GM18517 (cell line): ENCODE measurements at regions not wholly inside any gene's neighbourhood (a gene's known extent, or its start where the extent isn't known, plus 50 kb on each side); places are given as distances from the start of the nearest gene placed in this dataset.

Experiments
- ATAC-seq: cut with Tn5 transposase; IDR thresholded peaks from one replicate; pipeline ENCODE4 v1.9.1; 2021; ENCODE audit warnings: mild to moderate bottlenecking, moderate library complexity; ENCODE audit not compliant: unreplicated experiment

DNA sequence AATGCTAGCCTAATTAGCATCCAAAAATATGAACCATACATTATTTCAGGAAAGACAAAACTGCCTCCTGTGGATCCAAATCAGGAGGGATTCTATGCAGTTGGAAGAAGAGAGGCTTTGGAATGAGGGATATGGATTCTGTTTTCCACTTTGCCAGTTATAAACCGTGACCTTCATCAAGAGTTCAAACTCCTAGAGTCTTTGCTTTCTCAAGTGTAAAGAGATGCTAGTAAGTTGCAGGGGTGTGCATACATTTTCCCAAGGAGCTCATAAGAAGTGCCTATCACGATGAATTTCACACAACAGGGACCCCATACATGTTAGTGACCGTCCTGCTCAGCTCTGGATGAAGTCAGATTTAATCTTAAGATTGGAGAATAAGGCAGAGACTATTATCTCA lies 542.5 kb downstream of the SOX11 start:
- ATAC-seq, result no peak

DNA sequence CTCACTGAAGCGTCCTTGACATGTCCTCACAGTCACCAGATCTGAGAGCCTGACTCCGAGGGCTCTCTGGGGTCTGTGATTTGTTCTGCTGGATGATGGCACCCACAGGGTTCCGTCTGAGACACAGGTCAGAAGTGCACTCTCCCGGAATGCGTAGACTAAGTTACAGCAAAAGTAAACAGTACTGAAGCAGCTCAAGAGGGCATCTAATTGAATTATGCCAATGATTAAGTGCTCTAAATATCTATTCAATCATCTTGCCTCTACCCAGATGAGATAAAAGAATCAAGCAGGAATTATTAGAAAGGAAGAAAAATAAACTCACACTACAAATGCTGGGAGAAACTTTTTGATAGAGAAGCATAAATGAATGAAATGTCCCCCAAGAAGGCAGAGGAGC lies 544.1 kb downstream of the SOX11 start:
- no peak for ATAC-seq

DNA sequence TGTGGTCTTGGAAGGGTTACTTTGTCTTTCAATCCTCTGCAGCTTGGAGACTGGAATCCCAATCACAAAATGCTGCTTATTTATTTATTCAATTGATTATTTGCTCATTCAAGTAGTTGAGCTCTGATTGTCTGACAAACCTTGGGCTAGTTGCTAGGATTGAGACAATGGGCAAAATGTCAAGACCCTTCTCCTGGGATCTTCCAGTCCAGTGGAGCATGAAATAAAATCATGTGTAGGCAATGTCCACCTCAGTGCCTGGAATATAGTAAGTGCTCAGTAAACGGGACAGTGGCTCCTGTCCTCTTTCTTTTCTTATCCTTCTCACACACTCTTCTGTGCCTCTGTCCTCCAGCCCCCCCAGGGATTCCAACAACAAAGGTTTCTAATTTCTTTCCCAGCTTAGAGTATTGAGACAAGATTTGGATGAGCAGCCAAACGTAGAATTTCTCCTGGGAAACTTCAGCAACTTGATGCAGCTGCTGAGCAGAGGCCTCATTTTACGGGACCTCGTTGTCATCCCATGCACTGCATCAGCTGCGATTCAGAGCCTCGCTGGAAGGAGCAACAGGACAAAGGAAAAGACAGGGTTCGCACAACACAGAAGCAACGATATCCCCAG lies 545.0 kb downstream of the SOX11 start:
- no peak for ATAC-seq

DNA sequence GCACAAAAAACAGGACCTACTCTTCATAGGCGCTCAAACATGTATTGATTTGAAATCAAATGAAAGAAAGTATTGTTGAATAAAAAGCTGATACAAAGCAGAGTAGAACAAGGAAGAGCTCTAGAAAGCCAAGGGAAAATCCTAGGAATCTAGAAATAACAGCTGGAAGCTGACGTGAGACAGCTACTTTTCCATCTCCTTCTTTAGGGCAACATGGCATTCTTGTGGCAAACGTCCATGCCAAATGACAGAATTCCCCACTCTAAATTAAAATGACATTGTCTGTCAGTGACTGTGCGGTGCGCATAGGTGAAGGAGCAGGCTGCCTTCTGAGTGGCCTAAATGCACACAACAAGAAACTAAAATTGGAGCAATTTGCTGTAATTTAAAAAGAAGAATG lies 557.4 kb downstream of the SOX11 start:
- no peak for ATAC-seq

GRCh38 chr2:6254441-6254840 lies 562.3 kb downstream of the SOX11 start:
- no peak for ATAC-seq

DNA sequence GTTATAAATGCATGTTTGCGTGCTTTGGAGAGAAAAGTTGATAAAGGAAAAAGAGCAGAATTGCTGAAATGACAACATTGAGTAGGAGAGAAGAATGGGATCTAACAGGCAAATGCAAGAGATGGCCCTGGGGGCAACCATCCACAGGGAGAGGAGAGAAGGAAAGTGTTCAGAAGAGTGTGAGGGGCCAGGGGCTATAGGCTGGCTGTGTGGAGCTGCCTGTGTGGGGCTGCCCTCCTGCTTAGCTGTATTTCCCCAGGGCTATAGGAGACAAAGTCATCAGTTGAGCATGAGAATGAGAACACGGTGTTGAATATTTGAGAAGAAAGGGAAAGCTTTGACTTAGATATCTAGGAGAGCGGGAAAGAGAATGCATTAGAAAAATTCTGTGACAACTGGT lies 572.0 kb downstream of the SOX11 start:
- ATAC-seq, result no peak

DNA sequence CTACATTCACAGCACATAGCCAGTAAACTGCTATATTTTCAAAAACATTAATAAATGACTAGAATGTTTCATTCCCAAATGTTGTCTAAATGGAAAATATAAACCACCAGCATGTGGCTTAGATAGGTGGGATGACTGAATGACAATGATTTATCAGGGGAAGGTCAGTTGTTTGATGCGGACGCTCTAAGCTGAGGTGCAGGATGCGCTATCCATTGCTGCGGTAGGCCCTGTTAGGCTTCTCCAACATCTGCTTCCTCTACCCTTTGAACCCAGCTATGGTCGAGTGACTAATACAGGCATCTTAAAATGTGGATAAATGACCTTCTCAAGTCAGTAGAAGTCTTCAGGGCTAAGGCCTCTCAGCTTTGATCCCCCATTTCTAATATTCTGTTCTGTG lies 584.2 kb downstream of the CMPK2 start:
- ATAC-seq, result no peak

DNA sequence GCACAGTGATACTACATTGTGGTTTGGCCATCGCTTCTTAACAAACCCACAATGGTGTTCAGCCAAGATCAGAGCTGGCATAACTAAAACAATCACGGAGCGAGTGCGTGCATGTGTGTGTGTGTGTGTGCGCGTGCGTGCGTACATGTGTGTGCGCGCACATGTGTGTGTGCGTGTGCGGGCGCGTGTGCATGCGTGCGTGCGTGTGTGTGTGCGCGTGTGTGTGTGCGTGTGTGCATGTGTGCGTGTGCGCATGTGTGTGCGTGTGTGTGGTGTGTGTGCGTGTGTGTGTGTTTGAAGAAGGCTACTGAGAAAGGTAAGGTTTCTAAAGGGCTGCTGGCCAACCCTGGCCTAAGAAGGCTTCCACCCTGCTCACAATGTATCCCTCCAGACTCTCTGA lies 582.4 kb downstream of the CMPK2 start:
- no peak for ATAC-seq

DNA sequence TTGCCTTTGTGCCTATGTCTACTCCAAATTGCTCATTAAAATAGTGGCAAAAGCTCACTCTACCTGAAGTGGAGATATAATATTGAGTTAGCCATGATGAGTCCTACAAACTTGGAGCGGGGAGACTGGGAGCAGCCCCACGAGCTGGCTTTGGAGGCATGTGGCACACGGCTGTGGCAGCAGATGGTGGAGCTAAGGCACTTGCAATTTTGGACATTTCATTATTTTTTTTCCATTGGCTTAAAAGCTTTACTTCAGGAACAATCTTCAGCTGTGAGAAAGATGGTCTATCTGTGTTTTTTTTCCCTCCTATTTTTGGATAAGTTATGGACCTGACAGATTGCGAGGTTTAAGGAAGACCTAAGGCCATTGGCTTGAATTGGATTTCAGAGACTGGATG lies 578.3 kb downstream of the CMPK2 start:
- ATAC-seq, result no peak

DNA sequence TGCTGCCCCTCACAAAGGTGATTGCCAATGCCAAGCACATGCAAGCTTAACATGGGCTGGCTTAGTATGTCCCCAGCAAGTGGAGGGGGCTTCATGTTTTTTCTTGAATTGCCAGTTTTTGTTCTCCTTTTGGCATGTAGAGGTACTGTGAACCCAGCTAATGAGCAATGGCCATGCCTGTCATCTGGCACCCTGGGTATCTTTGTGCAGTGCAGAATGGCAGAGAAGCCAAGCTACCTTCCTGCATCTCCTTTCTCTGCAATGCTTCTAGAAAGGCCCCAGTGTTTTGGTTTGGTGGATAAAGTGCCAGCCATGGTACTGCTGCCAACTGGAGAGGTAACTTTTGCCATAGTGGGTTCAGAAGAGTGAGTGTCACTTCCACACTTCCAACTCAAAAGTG lies 576.9 kb downstream of the CMPK2 start:
- ATAC-seq, result no peak

- ATAC-seq, result no peak
Measured at GRCh38 chr2:6290217-6291015, 575.3 kb downstream of the CMPK2 start.

DNA sequence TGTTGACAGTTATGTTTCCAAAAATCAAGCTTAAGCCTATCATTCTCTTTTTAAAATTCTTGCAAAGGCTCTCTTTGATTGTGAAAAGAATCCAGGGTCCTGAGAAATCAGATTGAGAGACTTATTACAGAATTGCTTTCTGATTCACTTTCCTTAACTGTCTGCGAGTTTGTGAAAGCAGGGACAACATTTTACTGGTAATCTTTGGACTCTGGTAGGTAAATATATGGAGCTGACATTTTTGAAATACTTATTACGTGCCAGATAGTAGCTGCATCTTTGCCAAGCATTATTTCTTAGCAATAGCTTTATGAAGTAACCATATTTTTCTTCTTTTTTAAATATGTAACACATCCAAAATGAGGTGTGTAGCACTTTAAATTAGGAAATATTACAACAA lies 570.9 kb downstream of the CMPK2 start:
- ATAC-seq, result no peak

GRCh38 chr2:6297238-6297637 lies 568.5 kb downstream of the CMPK2 start:
- ATAC-seq, result no peak

- ATAC-seq, result no peak
Measured at GRCh38 chr2:6301426-6301825, 564.3 kb downstream of the CMPK2 start.

- no peak for ATAC-seq
Measured at GRCh38 chr2:6308986-6309385, 556.7 kb downstream of the CMPK2 start.

DNA sequence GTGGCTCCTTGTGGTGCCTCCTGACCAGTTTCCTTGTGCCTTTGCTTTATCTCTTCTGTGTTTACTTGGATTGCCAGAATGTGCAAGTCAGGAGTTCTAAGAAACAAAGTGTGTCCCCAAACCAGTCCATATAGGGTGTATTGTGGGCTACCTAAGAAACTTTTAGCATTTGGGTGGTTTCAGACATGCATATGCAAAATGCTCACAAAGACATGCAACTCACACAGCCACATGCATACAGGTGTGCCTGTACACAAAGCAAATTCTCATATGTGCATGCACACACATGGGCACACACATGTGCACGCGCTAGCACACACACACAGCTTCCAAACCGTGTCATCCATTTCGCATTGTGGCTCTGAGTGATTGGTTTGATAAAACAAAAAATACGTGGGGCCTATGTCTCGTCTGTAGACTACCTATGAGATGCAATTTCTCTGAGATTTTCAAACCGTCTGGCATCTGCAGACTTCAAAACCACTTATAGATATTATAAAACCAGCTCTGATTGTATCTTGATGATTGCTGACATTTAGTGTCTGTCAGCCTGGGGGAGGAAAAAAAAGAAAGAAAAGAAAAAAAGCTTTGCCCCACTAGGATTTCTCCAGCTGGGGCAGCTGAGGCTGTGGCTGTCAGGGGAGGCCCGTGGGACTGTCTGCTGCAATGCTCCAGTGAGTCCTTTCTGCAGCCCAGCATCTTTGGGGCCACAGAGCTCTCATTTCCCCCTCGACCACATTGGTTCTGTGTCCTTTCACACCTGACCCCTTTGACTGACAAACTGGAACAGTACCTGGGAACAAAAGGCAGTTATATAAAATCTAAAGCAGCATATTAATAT lies 556.1 kb downstream of the CMPK2 start:
- no peak for ATAC-seq

DNA sequence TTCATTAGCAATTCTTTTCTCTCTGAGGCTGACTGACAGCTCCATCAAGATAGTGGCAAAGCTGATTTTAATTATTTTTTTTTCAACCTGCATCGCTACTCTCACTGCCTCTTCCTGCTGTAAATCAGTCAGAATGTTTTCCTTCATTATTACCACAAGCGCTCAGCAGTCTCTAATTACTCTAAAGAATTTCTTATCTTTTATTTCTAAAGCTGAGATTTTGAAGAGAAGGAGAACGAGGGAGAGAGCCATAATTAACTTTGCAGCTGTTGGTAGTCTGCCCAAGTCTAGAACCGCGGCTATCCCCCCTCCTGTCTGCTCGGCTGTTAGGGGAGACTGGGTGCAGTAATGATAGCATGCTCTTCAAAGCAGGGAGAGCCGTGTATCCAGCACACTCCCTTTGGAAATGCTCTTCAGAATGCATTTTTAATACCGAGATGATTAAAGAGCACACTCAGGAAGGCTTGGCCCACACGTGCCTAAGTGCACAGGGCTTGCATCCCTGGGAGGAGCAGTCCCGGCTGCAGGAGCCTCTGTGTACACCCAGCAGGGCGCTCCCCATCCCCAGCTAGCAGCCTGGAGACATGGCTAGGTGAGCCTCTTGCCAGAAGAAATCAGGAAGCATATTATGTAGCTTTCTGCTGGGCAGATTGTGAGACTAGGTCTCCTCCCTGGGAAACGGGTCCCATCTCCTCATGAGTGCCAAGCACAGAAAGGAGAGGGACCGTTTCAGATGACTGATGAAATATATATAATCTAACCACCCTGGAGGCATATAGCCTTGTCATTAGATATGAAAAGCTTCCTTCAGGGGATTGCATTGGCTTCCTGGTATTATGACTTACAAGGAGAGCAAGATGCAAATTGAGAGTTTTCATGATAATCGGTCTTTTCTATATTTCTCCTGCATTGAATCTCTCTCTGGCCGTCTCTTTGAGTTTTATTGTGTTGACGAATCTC lies 555.2 kb downstream of the CMPK2 start:
- ATAC-seq, result no peak

DNA sequence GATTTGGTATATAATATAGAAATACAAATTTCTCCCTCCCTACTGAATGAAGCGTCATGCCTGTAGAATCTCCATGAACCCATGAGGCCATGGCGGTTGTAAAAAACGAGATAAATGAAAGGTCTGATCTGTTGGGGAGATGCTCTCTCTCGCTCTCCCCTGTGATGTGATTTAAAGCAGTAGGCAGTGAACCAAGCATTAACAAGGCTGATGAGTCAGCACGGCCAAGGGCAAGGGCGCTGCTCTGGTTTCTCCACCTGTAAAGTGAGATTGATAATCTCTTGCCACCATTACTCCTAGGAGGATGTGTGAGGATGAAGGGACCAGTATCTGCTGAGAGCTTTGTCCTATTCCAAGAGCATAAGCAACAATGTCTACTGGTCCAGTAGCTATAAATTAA lies 553.3 kb downstream of the CMPK2 start:
- ATAC-seq, result no peak

- ATAC-seq, result no peak
Measured at GRCh38 chr2:6314218-6314960, 551.3 kb downstream of the CMPK2 start.

DNA sequence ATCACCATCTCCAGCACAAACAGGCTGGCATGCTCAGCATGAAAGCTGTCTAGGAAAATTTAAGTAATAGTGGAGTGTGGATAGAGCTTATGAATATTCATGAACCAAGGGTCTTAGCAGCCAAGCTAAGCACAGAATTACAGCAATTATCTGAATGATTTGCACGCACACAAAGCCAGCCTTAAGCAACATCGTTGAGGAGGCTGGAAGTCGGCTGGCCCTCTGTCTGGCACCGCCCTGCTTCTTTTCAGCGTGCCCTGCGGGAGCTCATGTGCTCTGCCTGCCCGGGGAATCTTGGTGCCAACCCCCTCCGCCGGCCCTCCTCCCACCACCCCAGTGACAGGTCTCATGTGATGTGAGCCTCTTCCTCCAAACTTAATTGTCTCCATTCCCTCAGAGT lies 540.1 kb downstream of the CMPK2 start:
- ATAC-seq, result no peak
